Astrocyte (in vitro differentiated cells and primary cell): ENCODE measurements at regions not wholly inside any gene's neighbourhood (a gene's known extent, or its start where the extent isn't known, plus 50 kb on each side); places are given as distances from the start of the nearest gene placed in this dataset.

Source experiments
- DNase-seq: peaks from one replicate; pipeline ENCODE4 v3.0.0-alpha.2; 2010; ENCODE audit warnings: low read depth
- FAIRE-seq: peaks from 2 replicates; lab custom pipeline; 2011; peaks lifted over from hg19 to GRCh38; lab: Jason Lieb, UNC
- H2AFZ ChIP-seq: 2 replicates; pipeline ENCODE4 v1.6.0; 2012; ENCODE audit warnings: low read depth, low read length, inconsistent platforms
- H3K27ac ChIP-seq: 2 replicates; pipeline ENCODE4 v1.5.1; 2011; ENCODE audit warnings: low read depth, low read length, inconsistent platforms
- H3K27me3 ChIP-seq: 2 replicates; pipeline ENCODE4 v1.6.0; 2011; ENCODE audit warnings: low read length, inconsistent platforms; ENCODE audit not compliant: insufficient read depth
- H3K36me3 ChIP-seq: 2 replicates; pipeline ENCODE4 v1.5.1; 2011; ENCODE audit warnings: low read length, inconsistent platforms; ENCODE audit not compliant: insufficient read depth
- H3K4me1 ChIP-seq: 2 replicates; pipeline ENCODE4 v1.5.1; 2011; ENCODE audit warnings: low read length, inconsistent platforms; ENCODE audit not compliant: insufficient read depth
- H3K4me2 ChIP-seq: 2 replicates; pipeline ENCODE4 v1.6.0; 2012; ENCODE audit warnings: low read length, inconsistent platforms
- H3K4me3 ChIP-seq: 2 replicates; pipeline ENCODE4 v1.5.1; 2011; ENCODE audit warnings: low read depth, mild to moderate bottlenecking, low read length, inconsistent platforms; ENCODE audit not compliant: insufficient read depth
- H3K79me2 ChIP-seq: 2 replicates; pipeline ENCODE4 v1.6.0; 2012; ENCODE audit warnings: mild to moderate bottlenecking, low read length, inconsistent platforms; ENCODE audit not compliant: insufficient read depth
- H3K9ac ChIP-seq: 2 replicates; pipeline ENCODE4 v1.6.0; 2012; ENCODE audit warnings: mild to moderate bottlenecking, low read length, inconsistent platforms
- H3K9me3 ChIP-seq: 2 replicates; pipeline ENCODE4 v1.5.1; 2012; ENCODE audit warnings: low read depth, mild to moderate bottlenecking, low read length, inconsistent platforms; ENCODE audit not compliant: insufficient read depth
- H4K20me1 ChIP-seq: 2 replicates; pipeline ENCODE4 v1.6.0; 2012; ENCODE audit warnings: low read length, inconsistent platforms; ENCODE audit not compliant: insufficient read depth
- H3K27ac Mint-ChIP-seq: one replicate; pipeline ENCODE4 v1.8.0; 2021; ENCODE audit warnings: mild to moderate bottlenecking, mixed read lengths; ENCODE audit not compliant: unreplicated experiment
- H3K27me3 Mint-ChIP-seq: one replicate; pipeline ENCODE4 v1.8.0; 2021; ENCODE audit warnings: low read depth, mixed read lengths; ENCODE audit not compliant: unreplicated experiment
- H3K36me3 Mint-ChIP-seq: one replicate; pipeline ENCODE4 v1.8.0; 2021; ENCODE audit warnings: low read depth, mixed read lengths; ENCODE audit not compliant: unreplicated experiment
- H3K4me1 Mint-ChIP-seq: one replicate; pipeline ENCODE4 v1.8.0; 2021; ENCODE audit warnings: low read depth, mixed read lengths; ENCODE audit not compliant: unreplicated experiment
- H3K4me3 Mint-ChIP-seq: one replicate; pipeline ENCODE4 v1.8.0; 2021; ENCODE audit warnings: mild to moderate bottlenecking, moderate library complexity, mixed read lengths; ENCODE audit not compliant: unreplicated experiment
- H3K9me3 Mint-ChIP-seq: one replicate; pipeline ENCODE4 v1.8.0; 2021; ENCODE audit warnings: mild to moderate bottlenecking, mixed read lengths; ENCODE audit not compliant: unreplicated experiment
- CTCF ChIP-seq: IDR thresholded peaks from 2 replicates; pipeline ENCODE4 v1.5.1; 2011; ENCODE audit warnings: low read depth, mild to moderate bottlenecking, inconsistent platforms, low read length, moderate library complexity; ENCODE audit not compliant: insufficient read depth
- EZH2 ChIP-seq: IDR thresholded peaks from 2 replicates; pipeline ENCODE4 v1.6.1; 2012; ENCODE audit warnings: mild to moderate bottlenecking, low read length, inconsistent platforms; ENCODE audit not compliant: insufficient read depth

GRCh38 chr7:13651167-13651566, 338.3 kb downstream of the ETV1 start:
- H3K4me2 ChIP-seq: no peak overlapping the region
- Mint-ChIP-seq H3K27ac (no peak overlapping the region), H3K4me1 (no peaks in the 10 kb centered on the region), H3K4me3 (no peak overlapping the region), H3K9me3 (no peaks in the 10 kb centered on the region), H3K36me3 (no peaks in the 10 kb centered on the region), H3K27me3 (no peaks in the 10 kb centered on the region)
- no peaks in the 10 kb centered on the region for H3K36me3 ChIP-seq
- FAIRE-seq: no peak
- H3K79me2 ChIP-seq: no peaks in the 10 kb centered on the region
- no peak overlapping the region for H3K9ac ChIP-seq
- no peaks in the 10 kb centered on the region for H4K20me1 ChIP-seq
- H2AFZ ChIP-seq: no peak overlapping the region
- H3K9me3 ChIP-seq: no peaks in the 10 kb centered on the region
- H3K27me3 ChIP-seq: no peaks in the 10 kb centered on the region
- no peak overlapping the region for H3K27ac ChIP-seq
- H3K4me3 ChIP-seq: no peak overlapping the region
- DNase-seq: no peak
- TF ChIP-seq EZH2: no peak
- TF ChIP-seq CTCF: no peak
- H3K4me1 ChIP-seq: no peaks in the 10 kb centered on the region

- H2AFZ ChIP-seq: no peak overlapping the region
- no peak for DNase-seq
- H3K27me3 Mint-ChIP-seq: no peaks in the 10 kb centered on the region
- no peaks in the 10 kb centered on the region for H3K4me1 ChIP-seq
- H3K79me2 ChIP-seq: no peaks in the 10 kb centered on the region
- no peaks in the 10 kb centered on the region for H3K36me3 Mint-ChIP-seq
- no peak overlapping the region for H3K4me3 Mint-ChIP-seq
- no peaks in the 10 kb centered on the region for H3K4me1 Mint-ChIP-seq
- no peaks in the 10 kb centered on the region for H3K27me3 ChIP-seq
- H3K4me2 ChIP-seq: no peak overlapping the region
- H3K27ac ChIP-seq: no peak overlapping the region
- H3K36me3 ChIP-seq: no peaks in the 10 kb centered on the region
- TF ChIP-seq EZH2 (no peak), CTCF (no peak)
- no peak overlapping the region for H3K9ac ChIP-seq
- H3K27ac Mint-ChIP-seq: no peak overlapping the region
- H4K20me1 ChIP-seq: no peaks in the 10 kb centered on the region
- no peak for FAIRE-seq
- no peak overlapping the region for H3K4me3 ChIP-seq
- no peaks in the 10 kb centered on the region for H3K9me3 ChIP-seq
- H3K9me3 Mint-ChIP-seq: peaks cover 6% of the 10 kb centered on the region
These were observed 333.1 kb downstream of the ETV1 start for GRCh38 chr7:13656330-13656729.

- H3K27me3 ChIP-seq: no peaks in the 10 kb centered on the region
- H3K4me3 ChIP-seq: no peak overlapping the region
- H3K27ac ChIP-seq: no peak overlapping the region
- no peaks in the 10 kb centered on the region for H4K20me1 ChIP-seq
- H3K27ac Mint-ChIP-seq: no peak overlapping the region
- no peaks in the 10 kb centered on the region for H3K4me1 ChIP-seq
- no peak overlapping the region for H3K4me2 ChIP-seq
- no peaks in the 10 kb centered on the region for H3K36me3 ChIP-seq
- TF ChIP-seq EZH2 (no peak), CTCF (no peak)
- no peaks in the 10 kb centered on the region for H3K79me2 ChIP-seq
- no peaks in the 10 kb centered on the region for H3K9me3 ChIP-seq
- H3K9ac ChIP-seq: no peak overlapping the region
- no peak for FAIRE-seq
- no peak for DNase-seq
- H3K27me3 Mint-ChIP-seq: no peaks in the 10 kb centered on the region
- H3K9me3 Mint-ChIP-seq: peaks cover 19% of the 10 kb centered on the region
- no peak overlapping the region for H2AFZ ChIP-seq
- H3K4me1 Mint-ChIP-seq: no peaks in the 10 kb centered on the region
- no peak overlapping the region for H3K4me3 Mint-ChIP-seq
- H3K36me3 Mint-ChIP-seq: no peaks in the 10 kb centered on the region
These were observed 316.2 kb downstream of the ETV1 start for GRCh38 chr7:13673290-13673689.
